ENCODE measurements at regions not wholly inside any gene's neighbourhood (a gene's known extent, or its start where the extent isn't known, plus 50 kb on each side); places are given as distances from the start of the nearest gene placed in this dataset.

DNA sequence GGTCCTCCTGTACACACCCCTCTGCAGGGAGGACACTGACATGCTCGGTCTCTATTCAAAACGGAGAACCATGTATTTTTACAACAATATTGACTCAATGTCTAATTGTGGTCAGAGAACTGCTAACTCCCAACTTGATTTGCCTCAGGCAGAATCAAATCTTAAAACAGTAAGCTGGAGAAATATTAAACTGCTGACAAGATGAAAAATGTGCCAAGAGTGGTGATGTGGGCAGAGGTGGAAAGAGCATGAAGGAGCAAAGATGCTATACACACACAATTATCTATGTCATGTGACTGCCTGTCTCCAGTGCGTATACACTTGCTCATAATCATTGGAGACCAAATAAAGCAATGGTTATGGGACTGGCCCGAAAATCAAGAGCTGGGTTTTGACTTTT, 556.1 kb upstream of the ZNF608 start:
- DNase-seq: no peak

- no peak for DNase-seq
These were observed 560.3 kb upstream of the ZNF608 start for GRCh38 chr5:125306741-125307140.

DNA sequence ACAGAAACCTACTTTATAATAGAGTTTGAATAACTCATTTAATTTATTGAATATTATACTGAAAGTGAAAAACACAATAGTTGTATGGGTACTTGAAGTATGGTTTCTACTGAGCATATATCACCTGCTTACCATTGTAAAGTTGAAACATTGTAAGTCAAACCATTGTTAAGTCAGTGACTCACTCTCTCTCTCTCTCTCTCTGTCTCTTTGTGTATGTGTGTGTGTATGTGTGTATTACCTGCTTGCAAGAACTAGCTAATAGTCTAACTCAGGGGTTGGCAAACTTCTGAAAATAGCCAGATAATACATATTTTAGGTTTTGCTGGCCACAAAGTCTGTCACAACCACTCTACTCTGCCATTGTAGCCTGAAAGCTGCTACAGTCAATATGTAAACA, 564.3 kb upstream of the ZNF608 start:
- DNase-seq: no peak

- no peak for DNase-seq
These were observed 565.3 kb upstream of the ZNF608 start for GRCh38 chr5:125311743-125312142.

DNA sequence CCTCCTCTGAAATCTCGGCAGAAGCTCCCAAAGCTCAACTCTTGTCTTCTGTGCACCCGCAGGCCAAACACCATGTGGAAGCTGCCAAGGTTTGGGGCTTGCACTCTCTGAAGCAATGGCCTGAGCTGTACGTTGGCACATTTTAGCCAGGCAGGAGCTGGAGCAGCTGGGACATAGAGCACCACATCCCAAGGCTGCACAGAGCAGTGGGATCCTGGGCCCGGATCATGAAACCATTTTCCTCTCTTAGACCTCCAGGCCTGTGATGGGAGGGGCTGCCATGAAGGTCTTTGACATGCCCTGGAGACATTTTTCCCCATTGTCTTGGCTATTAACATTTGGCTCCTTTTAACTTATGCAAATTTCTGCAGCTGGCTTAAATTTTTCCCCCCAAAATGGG, 567.1 kb upstream of the ZNF608 start:
- DNase-seq: no peak

- no peak for DNase-seq
These were observed 568.9 kb upstream of the ZNF608 start for GRCh38 chr5:125315306-125315705.

DNA sequence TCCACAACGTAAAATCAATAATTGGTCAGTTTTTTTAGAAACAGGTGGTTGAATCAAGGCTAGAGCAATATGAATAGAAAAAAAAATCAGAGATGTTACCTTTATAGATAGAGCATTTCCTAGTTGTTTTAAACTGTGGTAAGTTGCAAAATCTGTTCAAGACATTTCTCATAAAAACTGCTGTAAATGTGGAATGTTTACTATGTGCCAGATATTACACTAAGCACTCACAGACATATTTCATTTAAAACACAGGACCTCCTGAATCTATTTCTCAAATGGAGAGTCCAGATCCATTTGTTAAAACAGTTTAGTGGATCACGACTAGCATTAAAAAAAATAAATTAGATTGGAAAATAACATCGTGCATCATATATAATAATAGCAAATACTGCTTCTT, 570.0 kb upstream of the ZNF608 start:
- no peak for DNase-seq

GRCh38 chr5:125316915-125317535, 570.6 kb upstream of the ZNF608 start:
- DNase-seq: no peak

DNA sequence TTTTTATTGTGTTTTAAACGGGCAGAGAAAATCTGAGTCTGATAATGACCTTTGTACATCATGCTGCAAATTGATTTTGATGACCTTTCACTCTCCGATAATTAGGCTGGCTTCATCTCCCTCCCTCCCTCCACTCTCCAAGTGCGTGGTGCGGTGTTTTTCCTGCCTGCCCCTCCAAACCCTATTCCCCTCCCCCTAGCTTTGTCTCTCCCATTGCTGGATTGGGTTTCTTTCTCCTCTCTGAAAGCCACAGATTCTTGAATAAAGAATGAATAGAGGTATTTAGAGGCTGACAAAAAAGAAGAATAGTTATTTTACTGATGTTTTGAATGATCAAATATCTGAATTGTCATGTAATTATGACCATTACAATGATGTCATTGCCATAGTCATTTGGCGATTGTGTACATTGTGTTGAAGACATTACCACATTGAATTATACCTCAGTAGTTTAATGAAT, 571.1 kb upstream of the ZNF608 start:
- DNase-seq: no peak

DNA sequence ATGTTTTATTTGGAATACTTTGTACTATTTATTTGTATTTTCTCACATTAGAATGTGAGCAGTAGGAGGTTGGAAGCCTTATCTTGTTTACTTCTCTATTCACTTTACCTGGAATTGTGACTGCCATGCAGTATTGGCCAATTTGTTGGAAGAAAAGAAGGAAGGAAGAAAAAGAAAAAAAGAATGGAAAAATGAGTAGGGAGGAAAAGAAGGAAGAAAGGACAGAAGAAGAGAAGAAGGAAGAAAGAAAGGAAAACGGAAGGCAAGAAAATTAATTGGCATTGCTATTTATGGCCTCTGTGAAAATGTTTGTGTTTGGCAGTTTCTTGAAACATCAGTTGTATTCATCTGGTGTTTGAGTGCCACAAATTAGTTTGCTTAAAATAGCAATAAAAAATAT, 575.2 kb upstream of the ZNF608 start:
- DNase-seq: no peak

DNA sequence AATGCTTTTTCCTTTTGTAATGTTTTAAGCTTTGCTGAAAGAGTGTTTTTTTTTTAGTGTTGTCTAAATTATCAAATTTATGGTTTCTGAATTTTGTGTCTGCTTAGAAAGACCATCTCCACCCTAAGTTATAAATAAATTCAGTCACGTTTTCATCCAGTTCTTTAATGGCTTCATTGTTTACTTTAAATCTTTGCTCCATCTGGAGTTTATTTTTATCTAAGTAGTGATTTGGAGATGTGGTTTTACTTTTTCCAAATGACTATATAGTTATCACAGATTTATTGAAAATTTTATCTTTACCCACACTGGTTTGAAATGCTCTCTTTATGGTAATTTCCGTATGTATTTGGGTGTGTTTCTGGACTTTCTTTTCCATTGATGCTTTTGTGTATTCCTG, 577.2 kb upstream of the ZNF608 start:
- DNase-seq: no peak

- DNase-seq: no peak
These were observed 579.2 kb upstream of the ZNF608 start for GRCh38 chr5:125325488-125326149.

DNA sequence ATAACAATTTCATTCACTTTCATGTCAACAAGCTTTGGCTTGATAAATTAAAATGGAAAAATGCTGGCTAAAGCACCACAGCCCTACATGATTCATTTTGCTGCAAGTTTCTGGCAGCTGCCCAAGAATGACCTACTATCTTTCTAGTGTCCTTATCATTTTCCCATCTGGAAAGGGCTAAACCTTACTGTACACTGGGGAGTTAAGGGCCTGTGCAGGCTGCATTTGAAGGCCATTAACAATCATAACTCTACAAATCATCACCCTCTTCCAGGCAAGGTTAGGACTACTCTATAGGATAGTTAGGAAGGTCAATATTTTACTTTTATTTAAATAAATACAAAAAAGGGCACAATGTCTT, 579.7 kb upstream of the ZNF608 start:
- DNase-seq: no peak

- no peak for DNase-seq
These were observed 581.2 kb upstream of the ZNF608 start for GRCh38 chr5:125327676-125328075.

- no peak for DNase-seq
These were observed 585.7 kb upstream of the ZNF608 start for GRCh38 chr5:125331987-125332598.

- no peak for DNase-seq
These were observed 587.0 kb upstream of the ZNF608 start for GRCh38 chr5:125333416-125333815.

GRCh38 chr5:125336401-125336800, 590.0 kb upstream of the ZNF608 start:
- DNase-seq: no peak

DNA sequence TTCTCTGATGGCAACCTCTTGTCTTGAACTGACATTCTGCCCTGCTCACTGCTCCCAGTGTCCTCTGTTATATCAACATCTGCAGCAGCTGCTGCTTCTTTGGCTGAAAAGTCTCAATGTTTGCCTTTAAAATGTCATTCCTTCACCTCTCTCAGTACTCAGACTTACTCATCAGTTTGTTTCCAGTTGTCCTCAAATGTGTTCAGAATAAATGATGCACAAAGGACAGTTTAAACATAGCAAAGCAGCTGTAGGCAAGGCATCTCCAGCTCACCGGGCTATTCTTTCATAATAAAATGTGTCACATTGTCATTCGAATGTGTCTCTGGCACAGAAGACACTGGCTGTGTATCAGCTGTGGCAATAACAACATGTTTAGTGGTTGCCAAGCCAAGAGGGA, 590.9 kb upstream of the ZNF608 start:
- DNase-seq: no peak

DNA sequence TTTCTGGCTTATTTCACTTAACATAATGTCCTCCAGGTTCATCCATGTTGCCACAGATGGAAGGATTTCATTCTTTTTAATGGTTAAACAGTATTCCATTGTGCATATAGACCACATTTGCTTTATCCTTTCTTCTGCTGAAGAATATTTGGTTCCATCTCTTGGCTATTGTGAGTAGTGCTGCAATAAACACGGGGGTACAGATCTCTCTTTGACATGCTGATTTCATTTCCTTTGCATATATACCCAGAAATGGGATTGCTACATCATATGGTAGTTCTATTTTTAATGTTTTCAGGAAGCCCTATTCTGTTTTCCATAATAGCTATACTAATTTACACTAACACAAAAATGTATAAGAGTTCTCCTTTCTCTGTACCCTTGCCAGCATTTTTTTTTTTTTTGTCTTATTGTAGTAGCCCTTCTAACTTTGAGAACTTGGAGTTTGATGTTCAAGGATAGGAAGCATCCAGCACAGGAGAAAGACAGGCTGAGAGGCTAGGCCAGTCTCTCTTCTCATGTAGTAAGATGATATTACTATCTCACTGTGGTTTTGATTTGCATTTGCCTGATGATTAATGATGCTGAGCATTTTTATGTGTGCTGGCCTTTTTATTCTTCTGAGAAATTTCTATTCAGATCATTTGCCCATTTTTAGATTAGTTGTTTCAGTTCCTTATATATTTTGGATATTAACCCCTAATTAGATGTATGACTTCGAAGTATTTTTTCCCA, 592.2 kb upstream of the ZNF608 start:
- DNase-seq: no peak

- no peak for DNase-seq
These were observed 595.0 kb upstream of the ZNF608 start for GRCh38 chr5:125341436-125341835.

GRCh38 chr5:125343015-125343414, 596.6 kb upstream of the ZNF608 start:
- DNase-seq: no peak

GRCh38 chr5:125346316-125346715, 599.9 kb upstream of the ZNF608 start:
- no peak for DNase-seq

- no peak for DNase-seq
These were observed 601.8 kb upstream of the ZNF608 start for GRCh38 chr5:125348221-125348692.
